Uterus (tissue), 3 donors: ENCODE measurements at regions not wholly inside any gene's neighbourhood (a gene's known extent, or its start where the extent isn't known, plus 50 kb on each side); places are given as distances from the start of the nearest gene placed in this dataset.

ENCODE experiments used
- DNase-seq, 2 donors: peaks; one replicate each; pipeline ENCODE4 v3.0.0-alpha.2; 2019 to 2020
- H3K27ac ChIP-seq, 2 donors: fragments of 200-600 bp; sonication (generic); 1 replicate in 1 of 2; 2 replicates in 1 of 2; pipeline ENCODE4 v1.5.1; 2016 to 2018
- H3K27me3 ChIP-seq, 2 donors: fragments of 200-600 bp; sonication (generic); one replicate each; pipeline ENCODE4 v1.5.1; 2018 to 2019; ENCODE audit warnings: control low read depth in 1 of 2
- H3K36me3 ChIP-seq, 2 donors: fragments of 200-600 bp; sonication (generic); one replicate each; pipeline ENCODE4 v1.5.1; 2019; ENCODE audit warnings: control low read depth in 1 of 2
- H3K4me1 ChIP-seq, 2 donors: fragments of 200-600 bp; sonication (generic); one replicate each; pipeline ENCODE4 v1.5.1; 2018 to 2019; ENCODE audit warnings: control low read depth in 1 of 2
- H3K4me3 ChIP-seq, 2 donors: fragments of 200-600 bp; sonication (generic); 1 replicate in 1 of 2; 2 replicates in 1 of 2; pipeline ENCODE4 v1.5.1; 2018 to 2019; ENCODE audit warnings: mild to moderate bottlenecking in 1 of 2
- H3K9me3 ChIP-seq, 2 donors: fragments of 200-600 bp; sonication (generic); one replicate each; pipeline ENCODE4 v1.5.1; 2019; ENCODE audit warnings: control low read depth in 1 of 2
- CTCF ChIP-seq, 4 experiments: fragments of 200-600 bp in 2 of 4; fragments of 450-650 bp in 2 of 4; sonication (generic) in 2 of 4; IDR thresholded peaks; one replicate each; pipeline ENCODE4 v1.5.1; 2016 to 2019; ENCODE audit warnings: antibody characterized with exemption in 4 of 4, mild to moderate bottlenecking in 2 of 4, moderate library complexity in 1 of 4
- POLR2A ChIP-seq, 2 donors: fragments of 450-650 bp; IDR thresholded peaks; one replicate each; pipeline ENCODE4 v1.6.1; 2016; ENCODE audit warnings: antibody characterized with exemption in 2 of 2, mild to moderate bottlenecking in 1 of 2, moderate library complexity in 1 of 2
- intact Hi-C: fragments of 100-400 bp; cut with DNase I; formaldehyde crosslinking; loops from one replicate; pipeline ENCODE4 v1.15.1; 2023; ENCODE audit warnings: low total_unique reads
- donor health status: DM: yes; HTN: yes; CAD: no.

DNA sequence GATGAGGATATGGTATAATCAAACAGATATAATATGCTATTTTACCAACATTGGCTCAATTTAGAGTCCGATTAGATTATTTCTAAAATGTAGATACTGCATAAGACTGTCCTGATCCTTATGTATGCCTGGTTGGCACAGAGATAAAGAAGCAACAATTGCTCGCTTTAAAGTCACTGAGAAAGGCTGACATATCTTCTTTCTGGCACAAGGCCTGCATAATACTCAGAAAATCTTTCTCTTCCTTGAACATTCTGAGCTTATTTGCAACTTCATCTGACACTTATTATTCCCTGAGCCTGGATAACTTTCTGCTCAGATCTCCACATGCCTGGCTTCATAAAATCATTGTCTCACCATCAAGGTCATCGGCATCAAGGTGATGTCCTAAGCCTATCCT lies 219.3 kb upstream of the CDH9 start:
- Histone ChIP-seq H3K27me3 (no peaks in the 10 kb centered on the region), H3K36me3 (no peaks in the 10 kb centered on the region), H3K4me3 (no peak overlapping the region), H3K4me1 (no peaks in the 10 kb centered on the region), H3K27ac (no peak overlapping the region), H3K9me3 (no peaks in the 10 kb centered on the region)
- no peak for DNase-seq
- intact Hi-C loops = no loop called here
- no peak for TF ChIP-seq CTCF (IDR thresholded peaks at IDR 0.05)
- no peak for TF ChIP-seq POLR2A (IDR thresholded peaks at IDR 0.05)

GRCh38 chr5:27252911-27253310 lies 214.5 kb upstream of the CDH9 start:
- H3K27ac ChIP-seq = no peak overlapping the region
- H3K27me3 ChIP-seq = no peaks in the 10 kb centered on the region
- DNase-seq = no peak
- intact Hi-C loops = no loop called here
- H3K9me3 ChIP-seq = no peaks in the 10 kb centered on the region
- H3K36me3 ChIP-seq = no peaks in the 10 kb centered on the region
- TF ChIP-seq CTCF (IDR thresholded peaks at IDR 0.05) (no peak), POLR2A (IDR thresholded peaks at IDR 0.05) (no peak)
- no peak overlapping the region for H3K4me3 ChIP-seq
- H3K4me1 ChIP-seq = no peaks in the 10 kb centered on the region

DNA sequence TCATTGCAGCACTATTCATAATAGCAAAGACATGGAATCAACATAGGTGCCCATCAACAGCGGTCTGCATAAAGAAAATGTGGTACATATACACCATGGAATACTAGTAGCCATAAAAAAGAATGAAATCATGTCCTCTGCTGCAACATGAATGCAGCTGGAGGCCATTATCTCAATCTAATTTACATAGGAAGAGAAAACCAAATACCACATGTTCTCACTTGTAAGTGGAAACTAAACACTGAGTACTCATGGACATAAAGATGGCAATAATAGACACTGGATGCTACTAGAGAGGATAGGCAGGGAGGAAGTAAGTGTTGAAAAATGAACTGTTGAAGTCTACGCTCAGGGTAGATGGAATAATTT lies 203.9 kb upstream of the CDH9 start:
- H3K27me3 ChIP-seq = no peaks in the 10 kb centered on the region
- no peaks in the 10 kb centered on the region for H3K9me3 ChIP-seq
- no peak overlapping the region for H3K27ac ChIP-seq
- DNase-seq = no peak
- intact Hi-C loops = no loop called here
- no peaks in the 10 kb centered on the region for H3K4me1 ChIP-seq
- no peaks in the 10 kb centered on the region for H3K36me3 ChIP-seq
- no peak overlapping the region for H3K4me3 ChIP-seq
- TF ChIP-seq CTCF (IDR thresholded peaks at IDR 0.05) (no peak), POLR2A (IDR thresholded peaks at IDR 0.05) (no peak)

GRCh38 chr5:27241564-27242257 lies 203.3 kb upstream of the CDH9 start:
- H3K4me3 ChIP-seq = no peak overlapping the region
- no peaks in the 10 kb centered on the region for H3K36me3 ChIP-seq
- intact Hi-C loops = no loop called here
- H3K4me1 ChIP-seq = no peaks in the 10 kb centered on the region
- no peak for TF ChIP-seq POLR2A (IDR thresholded peaks at IDR 0.05)
- TF ChIP-seq CTCF (IDR thresholded peaks at IDR 0.05) = no peak
- no peak overlapping the region for H3K27ac ChIP-seq
- H3K9me3 ChIP-seq = no peaks in the 10 kb centered on the region
- H3K27me3 ChIP-seq = no peaks in the 10 kb centered on the region
- DNase-seq = no peak

DNA sequence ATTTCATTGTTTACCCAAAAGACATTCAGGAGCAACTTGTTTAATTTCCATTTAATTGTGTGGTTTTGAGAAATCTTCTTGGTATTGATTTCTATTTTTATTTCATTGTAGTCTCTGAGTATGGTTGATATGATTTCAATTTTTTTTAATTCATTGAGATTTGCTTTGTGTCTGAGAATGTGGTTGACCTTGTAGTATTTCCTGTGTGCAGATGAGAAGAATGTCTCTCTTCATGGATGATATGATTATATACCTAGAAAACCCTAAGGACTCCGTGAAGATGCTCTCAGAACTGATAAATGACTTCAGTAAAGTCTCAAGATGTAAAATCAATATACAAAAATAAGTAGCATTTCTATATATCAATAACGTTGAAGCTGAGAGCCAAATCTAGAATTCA lies 202.4 kb upstream of the CDH9 start:
- Histone ChIP-seq H3K27me3 (no peaks in the 10 kb centered on the region), H3K9me3 (no peaks in the 10 kb centered on the region), H3K27ac (no peak overlapping the region), H3K4me1 (no peaks in the 10 kb centered on the region), H3K36me3 (no peaks in the 10 kb centered on the region), H3K4me3 (no peak overlapping the region)
- no peak for DNase-seq
- intact Hi-C loops = no loop called here
- no peak for TF ChIP-seq POLR2A (IDR thresholded peaks at IDR 0.05)

- no peak for TF ChIP-seq CTCF (IDR thresholded peaks at IDR 0.05)
- no peak for TF ChIP-seq POLR2A (IDR thresholded peaks at IDR 0.05)
Measured at GRCh38 chr5:27234916-27235315, 196.5 kb upstream of the CDH9 start.

More at GRCh38 chr5:27234916-27235315, 196.5 kb upstream of the CDH9 start:
- no peaks in the 10 kb centered on the region for H3K27me3 ChIP-seq
- intact Hi-C loops = no loop called here
- no peak overlapping the region for H3K27ac ChIP-seq
- no peaks in the 10 kb centered on the region for H3K36me3 ChIP-seq
- H3K4me3 ChIP-seq = no peak overlapping the region
- no peaks in the 10 kb centered on the region for H3K9me3 ChIP-seq
- DNase-seq = no peak
- H3K4me1 ChIP-seq = no peaks in the 10 kb centered on the region
